B cell (primary cell): ENCODE measurements at regions not wholly inside any gene's neighbourhood (a gene's known extent, or its start where the extent isn't known, plus 50 kb on each side); places are given as distances from the start of the nearest gene placed in this dataset.

Source experiments
- ATAC-seq: fragments of 200-7000 bp; cut with Tn5 transposase; one replicate; pipeline ENCODE4 v1.10.0; 2021; ENCODE audit warnings: low read depth, mild to moderate bottlenecking, moderate number of reproducible peaks, moderate library complexity
- CTCF ChIA-PET: fragments of 350-600 bp; sonication (Branson Sonifier 250); formaldehyde crosslinking; loops from one replicate; lab custom pipeline; 2021; ENCODE audit warnings: antibody characterized with exemption, inconsistent platforms; lab: Charles Lee
- POLR2A ChIA-PET: fragments of 350-600 bp; sonication (Branson Sonifier 250); formaldehyde crosslinking; loops from one replicate; lab custom pipeline; 2021; ENCODE audit warnings: antibody characterized with exemption; lab: Charles Lee
- DNase-seq: peaks from one replicate; pipeline ENCODE4 v3.0.0; 2013
- H2AFZ ChIP-seq: 2 replicates; pipeline ENCODE4 v1.6.1; 2012; ENCODE audit warnings: mild to moderate bottlenecking, low read depth, low read length; ENCODE audit not compliant: insufficient read depth, poor library complexity, severe bottlenecking
- H3K27ac ChIP-seq, 2 donors: 1 replicate in 1 of 2; 2 replicates in 1 of 2; pipeline ENCODE4 v1.5.1; 2012 to 2013; ENCODE audit warnings: low read length in 2 of 2, mild to moderate bottlenecking in 2 of 2, moderate library complexity in 1 of 2
- H3K27me3 ChIP-seq, 4 experiments: fragments of 200-600 bp in 1 of 4; sonication (generic) in 1 of 4; replicated peaks in 1 of 4; 1 replicate in 2 of 4; 2 replicates in 2 of 4; pipeline versions ENCODE4 v1.6.1 to v1.7.0; 2013 to 2016; ENCODE audit warnings: low read length in 3 of 4, mild to moderate bottlenecking in 2 of 4, mixed read lengths in 1 of 4, moderate library complexity in 1 of 4; ENCODE audit not compliant: insufficient read depth in 4 of 4, control insufficient read depth in 3 of 4; ENCODE audit errors: control extremely low read depth in 1 of 4
- H3K36me3 ChIP-seq, 2 experiments: replicated peaks in 1 of 2; 1 replicate in 1 of 2; 2 replicates in 1 of 2; pipeline versions ENCODE4 v1.6.1 to v1.7.1; 2013; ENCODE audit warnings: low read length in 1 of 2; ENCODE audit not compliant: insufficient read depth in 2 of 2, control insufficient read depth in 1 of 2; ENCODE audit errors: control extremely low read depth in 1 of 2, extremely low read depth in 1 of 2
- H3K4me1 ChIP-seq, 2 donors: fragments of 200-600 bp in 1 of 2; sonication (generic) in 1 of 2; 1 replicate in 1 of 2; 2 replicates in 1 of 2; pipeline versions ENCODE4 v1.5.1 to v1.6.1; 2013 to 2017; ENCODE audit warnings: low read length in 2 of 2; ENCODE audit not compliant: control insufficient read depth in 2 of 2, insufficient read depth in 2 of 2
- H3K4me2 ChIP-seq: replicated peaks from 2 replicates; pipeline ENCODE3; 2012; ENCODE audit warnings: mild to moderate bottlenecking, low read depth, low read length; ENCODE audit not compliant: poor library complexity, severe bottlenecking
- H3K4me3 ChIP-seq, 5 experiments: fragments of 200-600 bp in 1 of 5; sonication (generic) in 1 of 5; 1 replicate in 3 of 5; 2 replicates in 2 of 5; pipeline versions ENCODE4 v1.5.1 to v1.7.0; 2011 to 2016; ENCODE audit warnings: low read length in 4 of 5, mild to moderate bottlenecking in 4 of 5, low read depth in 2 of 5, control low read depth in 1 of 5, moderate library complexity in 1 of 5; ENCODE audit not compliant: insufficient read depth in 1 of 5; ENCODE audit errors: control extremely low read depth in 1 of 5, extremely low read depth in 1 of 5
- H3K79me2 ChIP-seq: fragments of 200-600 bp; sonication (generic); one replicate; pipeline ENCODE4 v1.6.0; 2016; ENCODE audit warnings: low read length; ENCODE audit not compliant: control insufficient read depth, insufficient read depth
- H3K9ac ChIP-seq: fragments of 200-600 bp; sonication (generic); 2 replicates; pipeline ENCODE4 v1.6.1; 2017; ENCODE audit warnings: mild to moderate bottlenecking, low read length, moderate library complexity
- H3K9me3 ChIP-seq, 3 donors: one replicate each; pipeline versions ENCODE4 v1.6.1 to v1.7.1; 2013; ENCODE audit warnings: low read length in 2 of 3; ENCODE audit not compliant: control insufficient read depth in 2 of 3, insufficient read depth in 1 of 3; ENCODE audit errors: control extremely low read depth in 1 of 3
- H4K20me1 ChIP-seq: 2 replicates; pipeline ENCODE4 v1.6.0; 2012; ENCODE audit warnings: mild to moderate bottlenecking, low read length; ENCODE audit not compliant: insufficient read depth, control insufficient read depth, poor library complexity, severe bottlenecking
- H3K27ac Mint-ChIP-seq: one replicate; pipeline ENCODE4 v1.8.0; 2021; ENCODE audit warnings: mixed read lengths
- H3K27me3 Mint-ChIP-seq: one replicate; pipeline ENCODE4 v1.8.0; 2021; ENCODE audit warnings: mixed read lengths
- H3K4me1 Mint-ChIP-seq: one replicate; pipeline ENCODE4 v1.8.0; 2021; ENCODE audit warnings: mixed read lengths
- H3K4me3 Mint-ChIP-seq: one replicate; pipeline ENCODE4 v1.8.0; 2021; ENCODE audit warnings: mixed read lengths
- H3K9me3 Mint-ChIP-seq: one replicate; pipeline ENCODE4 v1.8.0; 2022; ENCODE audit warnings: mixed read lengths; ENCODE audit not compliant: insufficient read depth
- CTCF ChIP-seq: fragments of 200-600 bp; IDR thresholded peaks from one replicate; pipeline ENCODE4 v1.8.0; 2022; ENCODE audit warnings: antibody characterized with exemption, mild to moderate bottlenecking
- EZH2 ChIP-seq: IDR thresholded peaks from 2 replicates; pipeline ENCODE4 v1.6.1; 2012; ENCODE audit warnings: borderline replicate concordance, low read depth, mild to moderate bottlenecking, moderate library complexity, low read length; ENCODE audit not compliant: insufficient read depth, poor library complexity, severe bottlenecking
- WGBS: methylation state at CpG from one replicate; pipeline ENCODE4 v1.1.5; 2013; ENCODE audit warnings: missing lambda C conversion rate; ENCODE audit not compliant: insufficient coverage; 5-methylcytosine and 5-hydroxymethylcytosine counted together
- intact Hi-C: fragments of 100-400 bp; cut with micrococcal nuclease; formaldehyde crosslinking; loops from one replicate; pipeline ENCODE4 v1.10.0; 2022

GRCh38 chr1:30188999-30189398, 534.4 kb downstream of the MATN1 start:
- no peaks in the 10 kb centered on the region for H4K20me1 ChIP-seq
- WGBS: 81% methylated on average over 1 of the region's 2 CpGs
- Mint-ChIP-seq H3K27me3 (peaks cover 14% of the 10 kb centered on the region), H3K9me3 (no peaks in the 10 kb centered on the region), H3K27ac (no peak overlapping the region), H3K4me1 (no peaks in the 10 kb centered on the region), H3K4me3 (no peak overlapping the region)
- H3K27ac ChIP-seq: no peak overlapping the region
- ATAC-seq (no peak), DNase-seq (no peak)
- H3K79me2 ChIP-seq: no peaks in the 10 kb centered on the region
- no peaks in the 10 kb centered on the region for H3K36me3 ChIP-seq
- peaks cover 0 to 4% (median 0%) of the 10 kb centered on the region in 4 experiments for H3K27me3 ChIP-seq
- H3K4me2 ChIP-seq: no peak overlapping the region
- H3K9me3 ChIP-seq: peaks cover 0 to 12% (median 0%) of the 10 kb centered on the region in 3 donors
- no peak overlapping the region for H2AFZ ChIP-seq
- no peaks in the 10 kb centered on the region for H3K4me1 ChIP-seq
- TF ChIP-seq CTCF (no peak), EZH2 (no peak)
- no peak overlapping the region for H3K9ac ChIP-seq
- CTCF ChIA-PET: no interaction called here
- intact Hi-C loops: no loop called here
- POLR2A ChIA-PET: no interaction called here
- H3K4me3 ChIP-seq: no peak overlapping the region

GRCh38 chr1:30188329-30188728, 535.1 kb downstream of the MATN1 start:
- Histone ChIP-seq H2AFZ (no peak overlapping the region), H3K27me3 (peaks cover 0 to 4% (median 0%) of the 10 kb centered on the region in 4 experiments), H3K79me2 (no peaks in the 10 kb centered on the region), H3K36me3 (no peaks in the 10 kb centered on the region), H3K4me3 (no peak overlapping the region), H3K9me3 (peaks cover 0 to 12% (median 0%) of the 10 kb centered on the region in 3 donors), H3K4me2 (no peak overlapping the region), H4K20me1 (no peaks in the 10 kb centered on the region), H3K9ac (no peak overlapping the region), H3K4me1 (no peaks in the 10 kb centered on the region), H3K27ac (no peak overlapping the region)
- no peak for TF ChIP-seq CTCF
- no peak for TF ChIP-seq EZH2
- Mint-ChIP-seq H3K27ac (no peak overlapping the region), H3K4me1 (no peaks in the 10 kb centered on the region), H3K9me3 (no peaks in the 10 kb centered on the region), H3K4me3 (no peak overlapping the region), H3K27me3 (peaks cover 14% of the 10 kb centered on the region)
- ATAC-seq: no peak
- ChIA-PET CTCF (no interaction called here), POLR2A (no interaction called here)
- no peak for DNase-seq
- intact Hi-C loops: no loop called here
- WGBS: 86% methylated on average over 6 of the region's 6 CpGs
